Activated effector memory CD4-positive, alpha-beta T cell treated with anti-CD3 and anti-CD28 coated beads, Interleukin-2, amount 50 U/mL, for 16 hours (primary cell): ENCODE measurements at regions not wholly inside any gene's neighbourhood (a gene's known extent, or its start where the extent isn't known, plus 50 kb on each side); places are given as distances from the start of the nearest gene placed in this dataset.

ENCODE experiments used
- DNase-seq: peaks from one replicate; pipeline ENCODE4 v3.0.0-alpha.2; 2020

DNA sequence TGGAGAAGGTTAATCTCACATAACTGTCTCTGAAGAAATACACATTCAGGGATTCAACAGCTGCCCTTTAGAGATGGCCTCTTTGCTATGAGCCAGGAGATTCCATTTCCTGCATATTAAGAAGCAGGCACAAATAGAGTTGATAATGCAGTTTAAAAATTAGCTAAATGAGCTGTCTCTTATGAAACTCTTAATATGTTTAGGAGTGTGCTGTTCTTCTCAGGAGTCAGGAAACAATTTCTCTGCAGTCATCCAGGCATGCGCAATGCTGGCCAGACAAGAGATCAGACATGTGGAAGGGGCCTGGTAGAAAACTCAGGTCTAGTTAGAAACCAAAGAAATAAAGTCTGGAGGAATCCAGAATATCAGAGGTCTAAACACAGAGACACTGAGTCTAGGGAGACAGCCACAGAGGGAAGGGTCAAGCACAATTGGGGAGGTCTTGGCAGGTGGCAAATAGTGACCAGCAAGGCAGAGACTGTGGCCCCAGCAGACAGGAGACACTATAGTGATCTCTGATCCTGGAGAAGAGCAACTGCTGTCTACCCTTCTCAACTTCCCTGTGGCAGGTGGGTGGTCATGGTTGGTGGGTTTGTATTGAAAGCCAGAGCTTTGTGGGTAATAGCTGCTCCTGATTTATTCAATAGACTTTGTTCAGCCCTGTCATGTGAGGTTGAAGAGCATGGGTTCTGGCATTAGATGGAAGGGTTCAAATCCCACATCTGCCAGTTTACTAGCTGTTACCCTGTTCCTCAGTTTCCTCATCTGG, 185.8 kb upstream of the RMST start:
- DNase-seq = no peak

- peak; percentile 63 for DNase-seq
These were observed 179.3 kb upstream of the RMST start for GRCh38 chr12:97283297-97283696.

DNA sequence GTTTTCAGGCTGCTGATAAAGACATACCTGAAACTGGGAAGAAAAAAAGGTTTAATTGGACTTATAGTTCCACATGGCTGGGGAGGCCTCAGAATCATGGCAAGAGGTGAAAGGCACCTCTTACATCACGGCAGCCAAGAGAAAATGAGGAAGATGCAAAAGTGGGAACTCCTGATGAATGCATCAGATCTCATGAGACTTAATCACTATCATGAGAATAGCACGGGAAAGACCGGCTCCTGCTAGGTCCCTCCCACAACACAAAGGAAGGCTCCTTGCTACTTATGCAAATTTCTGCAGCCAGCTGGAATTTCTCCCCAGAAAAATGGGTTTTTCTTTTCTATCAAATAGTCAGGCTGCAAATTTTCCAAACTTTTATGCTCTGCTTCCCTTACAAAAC, 174.1 kb upstream of the RMST start:
- no peak for DNase-seq

- no peak for DNase-seq
These were observed 170.0 kb upstream of the RMST start for GRCh38 chr12:97292588-97292987.

- DNase-seq = no peak
These were observed 169.1 kb upstream of the RMST start for GRCh38 chr12:97293541-97293940.

- no peak for DNase-seq
These were observed 162.8 kb upstream of the RMST start for GRCh38 chr12:97299847-97300246.

DNA sequence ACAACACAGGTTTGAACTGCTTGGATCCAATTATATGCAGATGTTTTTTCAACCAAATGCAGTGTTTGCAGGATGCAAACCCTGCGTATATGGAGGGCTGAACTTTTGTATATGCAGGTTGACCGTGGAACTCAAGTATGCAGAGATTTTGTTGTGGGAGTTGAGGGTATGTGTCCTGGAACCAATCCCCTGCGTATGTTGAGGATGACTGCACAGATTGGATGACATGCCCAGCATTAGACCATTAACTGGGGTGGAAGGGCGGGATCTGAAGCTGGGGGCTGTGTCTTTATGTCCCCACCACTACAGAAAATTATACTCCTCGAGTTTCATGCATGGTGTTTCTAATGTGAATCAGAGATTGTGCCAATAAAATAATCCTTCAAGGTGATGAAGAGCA, 162.2 kb upstream of the RMST start:
- no peak for DNase-seq

- DNase-seq = no peak
These were observed 161.7 kb upstream of the RMST start for GRCh38 chr12:97300891-97301290.

GRCh38 chr12:97301576-97301975, 161.0 kb upstream of the RMST start:
- DNase-seq = no peak

DNA sequence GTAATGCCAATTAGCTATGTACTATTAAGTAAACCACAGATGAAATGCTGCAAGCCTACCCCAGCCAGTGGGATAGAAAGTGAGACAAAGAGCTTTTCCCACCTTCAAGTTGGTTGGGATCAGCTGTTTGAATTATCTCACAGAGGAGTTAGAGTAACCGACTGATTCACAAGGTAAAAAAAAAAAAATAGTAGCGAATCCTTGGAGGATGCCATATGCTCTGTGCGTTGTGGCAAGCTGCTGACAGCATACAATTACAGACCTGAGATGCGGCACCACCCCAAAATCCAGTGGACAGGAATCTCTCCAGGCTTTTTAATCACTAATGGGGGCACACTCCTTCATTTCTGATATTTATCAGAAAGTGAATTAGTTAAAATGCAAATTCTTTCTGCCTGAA, 157.0 kb upstream of the RMST start:
- DNase-seq = no peak

GRCh38 chr12:97306147-97306546, 156.5 kb upstream of the RMST start:
- no peak for DNase-seq

DNA sequence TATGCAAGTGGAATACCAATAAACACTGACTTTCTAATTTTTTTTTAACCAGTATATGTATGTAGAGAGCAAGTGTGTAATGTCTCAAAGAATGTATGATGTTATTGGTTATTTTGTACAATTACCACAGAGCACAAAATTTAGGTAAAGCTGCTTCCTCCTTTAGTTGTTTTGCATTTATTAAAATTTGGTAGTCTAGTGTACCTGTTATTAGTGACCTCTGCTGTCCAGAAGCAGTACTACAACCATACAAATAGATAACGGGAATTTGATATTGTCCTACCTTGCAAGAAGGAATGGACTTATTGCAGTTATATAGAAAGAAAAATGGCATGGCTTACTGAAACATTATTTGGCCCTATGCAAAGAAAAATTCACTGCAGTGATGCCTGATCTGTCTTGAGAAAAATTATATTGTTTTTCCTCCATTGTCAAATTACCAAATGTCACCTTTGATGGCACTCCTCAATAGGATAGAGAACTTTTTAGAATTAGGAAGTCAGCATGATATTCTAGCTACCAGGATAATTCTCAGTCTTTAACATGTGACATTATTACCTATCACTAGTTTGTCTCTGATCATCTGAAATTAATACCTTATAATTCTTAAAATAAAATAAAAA, 153.9 kb upstream of the RMST start:
- no peak for DNase-seq

GRCh38 chr12:97309921-97310320, 152.7 kb upstream of the RMST start:
- no peak for DNase-seq

GRCh38 chr12:97312570-97313135, 150.0 kb upstream of the RMST start:
- DNase-seq = no peak

DNA sequence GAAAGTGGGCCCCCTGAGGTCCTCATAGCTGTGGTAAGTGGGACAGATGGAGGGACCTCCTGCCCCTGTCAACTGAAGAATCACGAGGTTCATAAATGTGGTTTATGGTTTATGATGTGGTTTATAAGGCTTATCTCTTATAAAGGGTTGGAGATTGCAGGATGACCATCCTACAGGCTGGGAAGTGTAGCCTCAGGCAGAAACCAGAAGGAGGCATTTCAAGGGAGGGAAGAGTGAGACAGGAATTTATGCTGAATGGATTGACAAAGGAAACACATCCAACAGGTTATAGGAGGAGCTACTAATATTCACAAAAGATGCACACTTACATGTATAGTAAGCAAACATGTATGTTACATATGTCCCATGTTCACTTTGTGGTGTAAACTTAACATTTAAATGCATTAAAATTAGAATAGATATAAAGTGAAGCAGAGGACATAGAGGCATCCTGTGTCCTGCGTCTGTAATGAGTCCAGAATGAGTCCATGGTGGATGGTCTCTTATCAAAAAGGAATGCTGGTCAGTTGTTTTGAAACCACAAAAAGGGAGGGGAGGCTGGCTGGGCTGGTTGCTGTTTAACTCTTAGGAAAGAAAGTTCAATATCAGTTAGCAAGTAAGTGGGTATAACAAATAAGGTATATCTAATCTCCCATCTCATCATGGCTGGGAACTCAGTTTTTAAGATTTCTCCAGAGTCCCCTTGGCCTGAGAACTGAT, 149.0 kb upstream of the RMST start:
- no peak for DNase-seq

GRCh38 chr12:97316321-97316720, 146.3 kb upstream of the RMST start:
- no peak for DNase-seq

DNA sequence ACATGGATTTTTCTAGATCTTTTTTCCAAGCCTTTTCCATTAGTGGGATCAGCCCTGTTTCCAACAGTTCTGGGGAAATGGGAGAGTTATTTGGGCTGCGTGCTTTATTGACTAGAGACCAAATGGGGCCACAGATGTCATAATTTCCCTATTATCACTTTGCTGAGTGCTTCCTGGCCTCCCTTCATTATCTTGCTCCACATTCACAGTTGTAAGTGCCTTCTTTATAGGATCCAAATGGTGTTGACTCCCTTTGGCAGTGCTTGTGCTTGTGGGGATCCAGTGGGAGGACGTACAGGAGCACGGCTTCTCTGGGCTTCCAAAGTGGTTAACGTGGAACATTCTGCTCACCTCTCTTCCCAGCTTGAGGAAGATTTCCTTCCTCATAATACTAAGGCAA, 141.0 kb upstream of the RMST start:
- no peak for DNase-seq

DNA sequence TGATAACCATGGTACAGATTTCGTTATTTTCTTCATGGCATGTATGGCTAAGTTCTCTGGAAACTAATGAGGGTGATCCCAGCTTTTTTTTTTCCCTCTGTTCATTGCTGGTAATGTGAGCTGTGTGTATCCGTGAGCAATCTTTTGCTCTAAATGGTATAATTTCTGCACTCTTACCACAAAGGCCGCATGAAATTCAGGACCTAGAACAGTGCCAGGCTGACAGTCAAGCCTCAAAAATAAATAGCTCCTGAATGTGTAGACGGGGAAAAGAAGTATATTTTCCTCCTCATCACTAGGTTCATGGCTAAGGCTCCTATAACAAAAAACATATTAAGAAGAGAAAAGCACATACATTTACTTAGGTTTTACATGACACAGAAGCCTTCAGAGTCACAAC, 140.2 kb upstream of the RMST start:
- no peak for DNase-seq

DNA sequence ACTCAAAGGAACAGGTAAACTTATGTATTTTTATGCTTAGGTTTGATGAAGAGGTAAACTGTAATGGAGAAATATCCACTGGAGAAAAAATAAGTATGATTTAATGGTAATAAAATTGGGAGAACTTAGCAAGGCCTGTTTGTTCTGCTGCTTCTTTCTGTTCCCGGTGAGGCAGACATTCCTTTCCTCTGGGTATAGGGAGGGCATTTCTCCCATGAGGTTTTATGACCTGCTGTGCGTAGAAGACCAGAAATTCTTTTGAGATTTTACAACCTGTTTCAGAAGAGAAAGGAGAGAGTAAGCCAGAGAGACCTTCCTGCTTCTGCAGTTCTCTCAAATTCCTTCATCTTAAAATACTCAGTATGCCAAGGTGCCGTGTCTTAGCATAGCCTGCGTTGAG, 139.4 kb upstream of the RMST start:
- DNase-seq = no peak

DNA sequence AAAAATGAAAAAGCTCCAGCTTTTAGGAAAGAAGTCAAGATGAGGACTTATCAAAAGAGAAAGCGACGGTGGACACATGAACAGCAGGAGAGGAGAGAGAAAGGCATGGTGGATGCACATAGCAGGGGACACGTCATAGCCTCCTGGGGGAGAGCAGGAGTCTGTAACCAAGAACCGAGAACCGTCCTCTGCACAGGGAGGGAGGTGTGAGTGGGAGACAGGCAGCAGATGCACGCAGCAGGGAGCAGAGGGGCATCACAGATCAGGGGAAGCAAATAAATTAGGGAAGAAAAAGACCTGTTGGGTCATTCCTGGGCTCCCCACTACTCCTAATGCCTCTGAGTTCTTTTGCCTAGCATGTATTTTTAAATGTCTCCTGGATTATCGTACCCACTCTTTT, 138.1 kb upstream of the RMST start:
- DNase-seq = no peak

DNA sequence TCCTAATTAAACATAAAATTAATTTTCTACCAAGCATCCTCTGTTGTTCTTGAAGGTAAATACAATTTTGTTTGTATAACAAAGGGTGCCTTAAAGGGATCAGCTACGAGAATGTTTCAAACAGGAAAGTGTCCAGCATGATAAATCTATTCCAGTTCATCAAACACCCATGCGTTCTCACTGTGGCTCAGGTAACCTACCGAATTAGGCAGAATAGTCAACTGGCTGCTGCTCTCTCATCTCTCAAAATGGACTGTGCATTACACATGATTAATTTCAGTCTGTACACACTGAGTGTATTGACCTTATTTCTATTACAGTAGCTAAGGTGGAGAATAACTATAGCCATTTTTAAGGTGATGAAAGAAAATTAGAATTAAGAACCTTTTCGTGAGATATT, 127.5 kb upstream of the RMST start:
- no peak for DNase-seq

GRCh38 chr12:97336900-97337751, 125.5 kb upstream of the RMST start:
- no peak for DNase-seq

- DNase-seq = no peak
These were observed 120.5 kb upstream of the RMST start for GRCh38 chr12:97342130-97342529.
